Fibroblast of pulmonary artery (primary cell): ENCODE measurements at regions not wholly inside any gene's neighbourhood (a gene's known extent, or its start where the extent isn't known, plus 50 kb on each side); places are given as distances from the start of the nearest gene placed in this dataset.
A peak's percentile ranks its signal among the peaks of the same experiment; 100 is the strongest.

Experiments used
- DNase-seq: peaks from one replicate; pipeline ENCODE4 v3.0.0-alpha.2; 2010; ENCODE audit warnings: low read depth
- H3K4me3 ChIP-seq: replicated peaks from 2 replicates; pipeline ENCODE4 v1.5.1; 2011; ENCODE audit warnings: low read depth, mild to moderate bottlenecking, control low read depth, low read length, moderate library complexity
- TF ChIP-seq, protein P1 (sequence below): IDR thresholded peaks from 2 replicates; pipeline ENCODE4 v1.5.1; 2011; ENCODE audit warnings: mild to moderate bottlenecking, control low read depth, low read length, inconsistent platforms; ENCODE audit errors: missing control alignments

GRCh38 chr5:9888501-9888901 lies 258.4 kb upstream of the TAS2R1 start:
- TF ChIP-seq, protein P1, sequence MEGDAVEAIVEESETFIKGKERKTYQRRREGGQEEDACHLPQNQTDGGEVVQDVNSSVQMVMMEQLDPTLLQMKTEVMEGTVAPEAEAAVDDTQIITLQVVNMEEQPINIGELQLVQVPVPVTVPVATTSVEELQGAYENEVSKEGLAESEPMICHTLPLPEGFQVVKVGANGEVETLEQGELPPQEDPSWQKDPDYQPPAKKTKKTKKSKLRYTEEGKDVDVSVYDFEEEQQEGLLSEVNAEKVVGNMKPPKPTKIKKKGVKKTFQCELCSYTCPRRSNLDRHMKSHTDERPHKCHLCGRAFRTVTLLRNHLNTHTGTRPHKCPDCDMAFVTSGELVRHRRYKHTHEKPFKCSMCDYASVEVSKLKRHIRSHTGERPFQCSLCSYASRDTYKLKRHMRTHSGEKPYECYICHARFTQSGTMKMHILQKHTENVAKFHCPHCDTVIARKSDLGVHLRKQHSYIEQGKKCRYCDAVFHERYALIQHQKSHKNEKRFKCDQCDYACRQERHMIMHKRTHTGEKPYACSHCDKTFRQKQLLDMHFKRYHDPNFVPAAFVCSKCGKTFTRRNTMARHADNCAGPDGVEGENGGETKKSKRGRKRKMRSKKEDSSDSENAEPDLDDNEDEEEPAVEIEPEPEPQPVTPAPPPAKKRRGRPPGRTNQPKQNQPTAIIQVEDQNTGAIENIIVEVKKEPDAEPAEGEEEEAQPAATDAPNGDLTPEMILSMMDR, result no peak
- H3K4me3 ChIP-seq, result no peak overlapping the region
- peak; percentile 83 for DNase-seq

GRCh38 chr5:9885164-9885563 lies 255.0 kb upstream of the TAS2R1 start:
- H3K4me3 ChIP-seq, result no peak overlapping the region
- DNase-seq, result no peak
- TF ChIP-seq, protein P1, result no peak

DNA sequence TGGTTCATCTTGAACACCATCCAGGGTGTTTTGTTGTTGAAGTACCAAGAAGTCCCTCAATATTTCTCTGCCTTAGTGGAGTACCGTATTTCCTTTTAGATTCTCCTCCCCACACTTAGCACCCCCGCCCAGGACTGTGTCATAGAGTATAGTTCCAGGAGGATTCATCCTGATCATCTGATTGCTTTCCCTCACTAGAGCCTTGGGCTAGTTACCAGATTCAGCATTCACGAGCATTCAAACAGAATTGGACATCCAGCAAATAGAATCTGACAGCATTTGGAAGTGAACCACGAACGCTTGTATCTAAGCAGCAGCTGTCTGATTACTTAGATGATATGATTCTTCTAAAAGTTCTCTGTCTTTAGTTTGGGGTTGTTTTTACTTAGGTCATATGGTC lies 248.1 kb upstream of the TAS2R1 start:
- TF ChIP-seq, protein P1, result no peak
- DNase-seq, result no peak
- no peak overlapping the region for H3K4me3 ChIP-seq

DNA sequence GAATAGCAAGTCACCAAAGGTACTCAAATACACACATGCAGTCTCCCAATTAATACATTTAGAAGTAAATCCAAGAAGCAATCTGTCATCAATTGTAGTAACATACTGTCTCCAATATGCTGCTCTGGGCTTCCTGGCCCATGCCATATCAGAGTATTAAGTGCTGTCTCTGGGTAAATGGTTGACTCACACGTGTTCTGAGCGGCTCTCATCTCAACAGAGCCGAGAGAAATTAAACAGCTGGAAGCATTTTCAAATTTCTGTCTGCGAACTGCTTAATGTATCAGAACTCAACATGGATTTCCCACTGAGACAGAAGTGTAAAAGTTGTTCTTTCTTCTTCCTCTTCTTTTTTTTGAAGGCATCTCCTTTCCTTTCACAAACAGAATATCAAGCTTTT lies 247.3 kb upstream of the TAS2R1 start:
- TF ChIP-seq, protein P1, result no peak
- DNase-seq, result peak; percentile 22
- H3K4me3 ChIP-seq, result no peak overlapping the region

DNA sequence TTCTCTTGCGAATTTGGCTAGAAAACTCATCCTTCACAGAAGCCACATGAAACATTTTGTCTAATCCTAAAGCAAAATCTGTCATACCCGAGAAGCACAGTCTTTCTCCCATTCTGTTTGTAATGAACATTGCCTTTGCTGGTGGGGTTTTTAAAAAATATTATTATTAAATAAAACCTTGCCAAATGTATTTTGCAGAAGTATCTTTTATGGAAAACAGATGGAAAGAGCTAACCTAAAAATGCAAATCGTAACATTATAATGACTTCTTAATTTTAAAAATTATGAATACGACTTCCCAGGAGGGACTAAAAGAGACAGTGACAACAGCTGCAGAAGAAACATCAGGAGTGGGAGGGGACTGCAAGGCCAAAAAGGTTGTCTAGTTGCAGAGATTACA lies 246.3 kb upstream of the TAS2R1 start:
- TF ChIP-seq, protein P1, result no peak
- no peak overlapping the region for H3K4me3 ChIP-seq
- DNase-seq, result no peak

DNA sequence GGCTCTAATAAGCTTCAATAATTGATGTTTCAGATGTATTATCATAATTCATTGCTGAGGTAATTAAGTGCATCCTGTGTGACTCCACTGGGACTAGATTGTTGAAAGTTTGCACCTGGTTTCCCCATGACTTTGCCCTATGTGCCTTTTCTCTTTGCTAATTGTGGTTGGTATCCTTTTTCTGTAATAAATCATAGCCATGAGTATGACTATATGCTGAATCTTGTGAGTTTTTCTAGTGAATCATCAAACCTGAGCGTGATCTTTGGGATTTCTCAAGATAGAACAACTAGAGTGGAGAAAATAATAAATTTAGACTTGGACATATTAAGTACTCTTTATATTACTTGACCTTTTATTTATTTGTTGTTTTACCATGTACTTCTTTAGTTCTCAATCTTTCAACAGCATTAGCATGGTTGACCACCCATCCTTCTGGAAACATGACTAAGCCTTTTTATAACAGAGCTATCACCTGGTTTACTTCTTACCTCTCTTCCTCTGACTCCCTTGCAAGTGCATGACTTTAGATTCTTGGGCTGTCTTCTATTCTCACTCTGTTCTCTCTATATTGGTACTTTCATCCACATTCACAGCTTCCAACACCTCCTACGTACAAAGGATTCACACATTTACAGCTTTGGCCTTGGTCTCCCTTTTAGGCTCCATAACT lies 239.6 kb upstream of the TAS2R1 start:
- peak; percentile 47 for DNase-seq
- TF ChIP-seq, protein P1, result no peak

DNA sequence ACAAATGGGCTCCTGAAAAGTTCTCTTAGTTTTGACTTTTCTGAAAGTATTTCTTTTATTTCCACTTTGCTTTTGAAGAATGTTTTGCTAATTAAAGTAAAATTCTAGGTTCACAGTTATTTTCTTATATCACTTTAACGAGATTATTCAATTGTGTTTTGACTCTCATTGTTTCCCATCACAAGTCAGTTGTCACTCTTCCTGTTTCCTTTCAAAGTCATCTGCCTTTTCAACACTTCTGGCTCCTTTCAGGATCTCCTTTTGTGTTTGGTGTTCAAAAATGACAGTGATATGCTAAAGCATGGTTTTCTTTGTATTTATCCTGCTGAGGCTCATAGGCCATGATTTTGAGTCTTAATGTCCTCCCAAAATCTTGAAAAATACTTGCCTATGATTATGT lies 235.4 kb upstream of the TAS2R1 start:
- H3K4me3 ChIP-seq, result no peak overlapping the region
- TF ChIP-seq, protein P1, result no peak
- DNase-seq, result no peak

More for the DNA sequence above, 239.6 kb upstream of the TAS2R1 start:
- no peak overlapping the region for H3K4me3 ChIP-seq
